PC-3 (cell line): ENCODE measurements at regions not wholly inside any gene's neighbourhood (a gene's known extent, or its start where the extent isn't known, plus 50 kb on each side); places are given as distances from the start of the nearest gene placed in this dataset.

Source experiments
- ATAC-seq: fragments of 200-7000 bp; cut with Tn5 transposase; 2 replicates; pipeline ENCODE4 v1.9.1; 2020; ENCODE audit warnings: mild to moderate bottlenecking, moderate library complexity
- BruUV-seq: library from RNA; stranded (reverse); fragments of 400-500 nt; replicated peaks from 2 replicates; lab custom pipeline; 2021; lab: Mats Ljungman, UMichigan
- CTCF ChIA-PET: fragments of 300-600 bp; sonication (Branson Sonifier 250); formaldehyde crosslinking; loops from one replicate; lab custom pipeline; 2022; ENCODE audit warnings: antibody characterized with exemption; lab: Charles Lee
- POLR2A ChIA-PET: fragments of 300-600 bp; sonication (Branson Sonifier 250); formaldehyde crosslinking; loops from one replicate; lab custom pipeline; 2022; ENCODE audit warnings: antibody characterized with exemption; ENCODE audit not compliant: unreplicated experiment; lab: Charles Lee
- DNase-seq: peaks from one replicate; pipeline ENCODE4 v3.0.0-alpha.2; 2015
- H2AFZ ChIP-seq: fragments of 300-600 bp; sonication (generic); 2 replicates; pipeline ENCODE4 v1.6.0; 2016; ENCODE audit warnings: antibody characterized with exemption, low read length
- H3F3A ChIP-seq: fragments of 300-600 bp; sonication (generic); one replicate; pipeline ENCODE4 v1.6.0; 2017; ENCODE audit warnings: antibody characterized with exemption, low read length, control low read depth, mild to moderate bottlenecking; ENCODE audit not compliant: unreplicated experiment
- H3K27ac ChIP-seq: fragments of 300-600 bp; sonication (generic); 2 replicates; pipeline ENCODE4 v1.5.1; 2016; ENCODE audit warnings: mild to moderate bottlenecking, low read length
- H3K27me3 ChIP-seq: fragments of 300-600 bp; sonication (generic); 2 replicates; pipeline ENCODE4 v1.6.1; 2016; ENCODE audit warnings: low read length, mixed read lengths
- H3K36me3 ChIP-seq: fragments of 300-600 bp; sonication (generic); 2 replicates; pipeline ENCODE4 v1.6.1; 2016; ENCODE audit warnings: low read depth, mixed run types, low read length, mixed read lengths
- H3K4me1 ChIP-seq: fragments of 300-600 bp; sonication (generic); 2 replicates; pipeline ENCODE4 v1.5.1; 2016; ENCODE audit warnings: low read length; ENCODE audit not compliant: insufficient read depth
- H3K4me2 ChIP-seq: fragments of 300-600 bp; sonication (generic); 2 replicates; pipeline ENCODE4 v1.6.0; 2016; ENCODE audit warnings: low read length
- H3K4me3 ChIP-seq: fragments of 300-600 bp; sonication (generic); 2 replicates; pipeline ENCODE4 v1.5.1; 2016; ENCODE audit warnings: mild to moderate bottlenecking, low read length, mixed read lengths
- H3K79me2 ChIP-seq: fragments of 300-600 bp; sonication (generic); 2 replicates; pipeline ENCODE4 v1.6.1; 2017; ENCODE audit warnings: low read length, mixed read lengths
- H3K9ac ChIP-seq: fragments of 300-600 bp; sonication (generic); 2 replicates; pipeline ENCODE4 v1.6.0; 2016; ENCODE audit warnings: mild to moderate bottlenecking, low read length
- H3K9me2 ChIP-seq: fragments of 300-600 bp; sonication (generic); replicated peaks from 2 replicates; pipeline ENCODE4 v1.6.1; 2016; ENCODE audit warnings: mixed run types, low read length, mixed read lengths
- H3K9me3 ChIP-seq: fragments of 300-600 bp; sonication (generic); 2 replicates; pipeline ENCODE4 v1.6.1; 2016; ENCODE audit warnings: low read length, mixed read lengths
- H4K20me1 ChIP-seq: fragments of 300-600 bp; sonication (generic); 2 replicates; pipeline ENCODE4 v1.6.1; 2016; ENCODE audit warnings: low read length, mixed read lengths
- EZH2 ChIP-seq: fragments of 300-600 bp; sonication (generic); IDR thresholded peaks from one replicate; pipeline ENCODE4 v1.6.1; 2017; ENCODE audit warnings: antibody characterized with exemption, mild to moderate bottlenecking, low read length; ENCODE audit not compliant: unreplicated experiment
- EZH2phosphoT487 ChIP-seq: fragments of 300-600 bp; sonication (generic); IDR thresholded peaks from 2 replicates; pipeline ENCODE4 v1.6.1; 2018; ENCODE audit warnings: mild to moderate bottlenecking, antibody characterized with exemption, low read length, borderline replicate concordance
- intact Hi-C: fragments of 100-400 bp; cut with micrococcal nuclease; formaldehyde crosslinking; loops from 2 replicates; pipeline ENCODE4 v1.9.0; 2023
- TF ChIP-seq, protein P1 (sequence below): fragments of 300-600 bp; sonication (generic); conservative IDR thresholded peaks from 2 replicates; pipeline ENCODE4 v1.5.1; 2017; ENCODE audit warnings: antibody characterized with exemption, low read depth, mild to moderate bottlenecking, low read length

DNA sequence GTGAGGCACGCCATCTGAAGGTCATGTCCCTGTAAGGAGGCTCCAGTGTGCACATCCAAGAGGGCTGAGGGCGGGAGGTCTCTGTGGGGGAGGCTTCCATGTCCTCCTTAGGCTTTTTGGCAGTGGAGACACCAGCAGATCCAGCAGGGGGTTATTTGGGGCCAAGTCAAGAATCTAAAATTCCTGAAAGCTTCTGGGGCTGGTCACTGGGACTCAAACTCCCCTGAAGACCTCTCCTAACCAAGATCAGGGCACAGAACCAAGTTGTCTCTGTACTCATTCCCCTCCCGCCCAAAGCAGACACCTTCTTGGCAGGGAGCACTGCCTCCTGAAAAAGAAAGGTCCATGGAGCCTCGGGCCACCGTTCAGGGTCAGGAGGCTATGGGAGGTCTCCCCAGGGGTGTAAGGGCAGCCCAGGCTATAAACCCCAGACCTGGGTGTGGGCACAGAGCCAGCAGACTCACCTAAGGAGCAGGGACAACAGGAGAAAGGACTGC lies 127.4 kb upstream of the ADRA1B start:
- DNase-seq = no peak
- Histone ChIP-seq H3K4me1 (0 out of 2 replicates have a peak, but pooled peaks cover 4% of the 10 kb centered on the region), H3K27ac (no peak overlapping the region), H3K9me3 (no peaks in the 10 kb centered on the region), H3K9me2 (no peaks in the 10 kb centered on the region), H3K9ac (no peak overlapping the region), H4K20me1 (no peaks in the 10 kb centered on the region), H3K79me2 (no peaks in the 10 kb centered on the region), H3F3A (no peaks in the 10 kb centered on the region), H3K4me2 (no peak overlapping the region), H3K4me3 (no peak overlapping the region), H3K36me3 (no peaks in the 10 kb centered on the region), H2AFZ (no peak overlapping the region), H3K27me3 (no peaks in the 10 kb centered on the region)
- CTCF ChIA-PET = no interaction called here
- TF ChIP-seq EZH2 (no peak), EZH2phosphoT487 (no peak)
- TF ChIP-seq, protein P1, sequence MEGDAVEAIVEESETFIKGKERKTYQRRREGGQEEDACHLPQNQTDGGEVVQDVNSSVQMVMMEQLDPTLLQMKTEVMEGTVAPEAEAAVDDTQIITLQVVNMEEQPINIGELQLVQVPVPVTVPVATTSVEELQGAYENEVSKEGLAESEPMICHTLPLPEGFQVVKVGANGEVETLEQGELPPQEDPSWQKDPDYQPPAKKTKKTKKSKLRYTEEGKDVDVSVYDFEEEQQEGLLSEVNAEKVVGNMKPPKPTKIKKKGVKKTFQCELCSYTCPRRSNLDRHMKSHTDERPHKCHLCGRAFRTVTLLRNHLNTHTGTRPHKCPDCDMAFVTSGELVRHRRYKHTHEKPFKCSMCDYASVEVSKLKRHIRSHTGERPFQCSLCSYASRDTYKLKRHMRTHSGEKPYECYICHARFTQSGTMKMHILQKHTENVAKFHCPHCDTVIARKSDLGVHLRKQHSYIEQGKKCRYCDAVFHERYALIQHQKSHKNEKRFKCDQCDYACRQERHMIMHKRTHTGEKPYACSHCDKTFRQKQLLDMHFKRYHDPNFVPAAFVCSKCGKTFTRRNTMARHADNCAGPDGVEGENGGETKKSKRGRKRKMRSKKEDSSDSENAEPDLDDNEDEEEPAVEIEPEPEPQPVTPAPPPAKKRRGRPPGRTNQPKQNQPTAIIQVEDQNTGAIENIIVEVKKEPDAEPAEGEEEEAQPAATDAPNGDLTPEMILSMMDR = no peak
- ATAC-seq = no peak
- intact Hi-C loops = no loop called here
- POLR2A ChIA-PET = no interaction called here
- no TSS peak for BruUV-seq

DNA sequence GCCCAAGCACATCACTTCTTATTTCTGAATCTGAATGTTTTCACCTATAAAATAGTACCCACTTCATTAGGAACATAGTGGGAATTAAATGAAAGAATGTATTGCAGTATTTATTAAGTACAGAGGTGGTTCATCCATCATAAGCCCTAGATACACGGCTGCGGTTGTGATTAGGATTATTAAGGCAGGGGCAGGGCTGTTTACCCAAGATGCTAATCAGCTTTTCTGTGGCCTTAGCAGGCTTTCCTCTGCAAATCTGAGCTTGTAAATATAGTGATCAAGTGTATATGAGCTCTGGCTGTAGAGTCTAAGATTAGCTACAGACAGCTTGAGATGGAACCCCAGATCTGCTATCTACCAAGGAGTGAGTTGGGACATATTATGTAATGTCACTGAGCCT lies 124.1 kb upstream of the ADRA1B start:
- Histone ChIP-seq H3K9ac (no peak overlapping the region), H3K9me3 (no peaks in the 10 kb centered on the region), H3F3A (no peaks in the 10 kb centered on the region), H3K4me3 (no peak overlapping the region), H3K4me1 (no peaks in the 10 kb centered on the region), H3K4me2 (no peak overlapping the region), H4K20me1 (no peaks in the 10 kb centered on the region), H3K27me3 (no peaks in the 10 kb centered on the region), H3K9me2 (no peaks in the 10 kb centered on the region), H2AFZ (no peak overlapping the region), H3K36me3 (no peaks in the 10 kb centered on the region), H3K27ac (no peak overlapping the region), H3K79me2 (no peaks in the 10 kb centered on the region)
- DNase-seq = peak; percentile 45
- peak; percentile 79 for ATAC-seq
- ChIA-PET POLR2A (no interaction called here), CTCF (interaction anchor here (0.5 kb wide), 1 partner anchor 12 kb away, joined by 4 read pairs; no protein-coding TSS in a partner anchor)
- BruUV-seq = no TSS peak
- TF ChIP-seq EZH2phosphoT487 = no peak
- no peak for TF ChIP-seq EZH2
- TF ChIP-seq, protein P1 = no peak
- intact Hi-C loops = no loop called here

DNA sequence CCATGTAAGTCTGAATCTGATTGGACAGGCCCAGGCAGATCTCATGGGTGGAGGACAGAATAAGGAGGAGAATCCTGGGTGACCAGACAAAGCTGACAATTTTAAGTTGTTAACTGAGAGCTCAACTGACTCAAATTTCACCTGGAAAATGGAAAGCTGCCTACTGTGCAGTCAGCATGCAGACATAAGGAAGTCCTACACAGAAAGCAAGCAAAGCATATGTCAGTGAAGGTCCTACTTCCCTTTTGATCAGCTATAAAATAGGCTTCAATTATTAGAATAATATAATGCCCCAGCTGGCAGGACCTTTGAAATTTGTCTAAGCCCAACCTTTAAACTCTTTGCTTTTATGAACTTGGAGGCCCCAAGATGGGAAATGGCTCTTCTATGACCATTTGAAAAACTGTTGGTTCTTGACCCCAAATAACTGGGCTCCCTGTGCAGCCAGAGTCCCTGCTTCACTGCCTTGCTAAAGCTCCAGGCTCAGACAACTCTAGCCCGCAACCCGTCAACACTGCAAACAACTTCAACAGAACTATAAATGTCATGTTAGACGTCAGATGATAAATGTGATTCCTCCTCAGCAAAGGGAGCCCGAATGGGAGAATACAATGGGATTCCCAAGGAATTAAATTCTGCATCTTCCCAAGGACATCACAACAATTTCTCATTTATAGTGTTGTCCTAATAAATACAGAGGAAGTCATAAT lies 118.9 kb upstream of the ADRA1B start:
- Histone ChIP-seq H3K4me2 (no peak overlapping the region), H3K9ac (no peak overlapping the region), H3K79me2 (no peaks in the 10 kb centered on the region), H3F3A (no peaks in the 10 kb centered on the region), H3K27me3 (no peaks in the 10 kb centered on the region), H3K9me2 (no peaks in the 10 kb centered on the region), H3K4me3 (no peak overlapping the region), H3K4me1 (no peaks in the 10 kb centered on the region), H3K9me3 (no peaks in the 10 kb centered on the region), H4K20me1 (no peaks in the 10 kb centered on the region), H3K36me3 (no peaks in the 10 kb centered on the region), H2AFZ (no peak overlapping the region), H3K27ac (no peak overlapping the region)
- POLR2A ChIA-PET = no interaction called here
- no TSS peak for BruUV-seq
- TF ChIP-seq, protein P1 = no peak
- no peak for TF ChIP-seq EZH2phosphoT487
- no peak for TF ChIP-seq EZH2
- intact Hi-C loops = no loop called here
- no peak for DNase-seq
- CTCF ChIA-PET = no interaction called here
- ATAC-seq = no peak
